Liver (tissue), 3 donors: ENCODE measurements at regions not wholly inside any gene's neighbourhood (a gene's known extent, or its start where the extent isn't known, plus 50 kb on each side); places are given as distances from the start of the nearest gene placed in this dataset.

Experiments
- CTCF ChIP-seq: fragments of 150-350 bp; IDR thresholded peaks from 2 replicates; pipeline ENCODE4 v1.5.1; 2017; ENCODE audit warnings: improper control_type of control experiment, low read depth, low read length; ENCODE audit not compliant: missing input control
- EGR1 ChIP-seq, 2 donors: IDR thresholded peaks; 2 replicates each; pipeline ENCODE4 v1.6.1; 2016 to 2018; ENCODE audit warnings: antibody characterized with exemption in 2 of 2, low read depth in 2 of 2
- GABPA ChIP-seq, 2 donors: IDR thresholded peaks in 1 of 2; conservative IDR thresholded peaks in 1 of 2; 2 replicates each; pipeline ENCODE4 v1.6.1; 2016; ENCODE audit warnings: antibody characterized with exemption in 2 of 2, mild to moderate bottlenecking in 1 of 2, moderate library complexity in 1 of 2
- HNF4A ChIP-seq, 2 donors: conservative IDR thresholded peaks; 2 replicates each; pipeline ENCODE4 v1.6.1; 2016; ENCODE audit warnings: antibody characterized with exemption in 2 of 2, mild to moderate bottlenecking in 2 of 2
- JUND ChIP-seq, 2 donors: IDR thresholded peaks; 2 replicates each; pipeline ENCODE4 v1.6.1; 2016; ENCODE audit warnings: antibody characterized with exemption in 2 of 2
- RAD21 ChIP-seq, 2 donors: IDR thresholded peaks; 2 replicates each; pipeline ENCODE4 v1.6.1; 2016; ENCODE audit warnings: antibody characterized with exemption in 2 of 2, mild to moderate bottlenecking in 2 of 2
- RXRA ChIP-seq, 2 donors: IDR thresholded peaks; 2 replicates each; pipeline ENCODE4 v1.6.1; 2017 to 2018; ENCODE audit warnings: antibody characterized with exemption in 2 of 2, mild to moderate bottlenecking in 1 of 2
- TAF1 ChIP-seq: conservative IDR thresholded peaks from 2 replicates; pipeline ENCODE4 v1.6.1; 2016; ENCODE audit warnings: antibody characterized with exemption, mild to moderate bottlenecking
- YY1 ChIP-seq: IDR thresholded peaks from 2 replicates; pipeline ENCODE4 v1.6.1; 2016; ENCODE audit warnings: antibody characterized with exemption, mild to moderate bottlenecking
- TF ChIP-seq, protein P1 (sequence below): IDR thresholded peaks from 2 replicates; pipeline ENCODE4 v1.6.1; 2016; ENCODE audit warnings: antibody characterized with exemption
- TF ChIP-seq, protein P2 (sequence below): IDR thresholded peaks from 2 replicates; pipeline ENCODE4 v1.6.1; 2016; ENCODE audit warnings: antibody characterized with exemption, mild to moderate bottlenecking
- TF ChIP-seq, protein P3 (sequence below): IDR thresholded peaks from 2 replicates; pipeline ENCODE4 v1.6.1; 2016; ENCODE audit warnings: antibody characterized with exemption
- donor health status: healthy.
- donor health status: healthy.

GRCh38 chr5:6161257-6161656 lies 217.1 kb downstream of the MED10 start:
- TF ChIP-seq, protein P1, sequence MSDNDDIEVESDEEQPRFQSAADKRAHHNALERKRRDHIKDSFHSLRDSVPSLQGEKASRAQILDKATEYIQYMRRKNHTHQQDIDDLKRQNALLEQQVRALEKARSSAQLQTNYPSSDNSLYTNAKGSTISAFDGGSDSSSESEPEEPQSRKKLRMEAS, result no peak
- TF ChIP-seq JUND (IDR thresholded peaks at IDR 0.05) (no peak), CTCF (no peak), RAD21 (IDR thresholded peaks at IDR 0.05) (no peak), HNF4A (conservative IDR thresholded peaks at IDR 0.05) (no peak), YY1 (no peak), TAF1 (no peak), EGR1 (IDR thresholded peaks at IDR 0.05; ENCODE audit: low read depth in 2 of 2) (no peak), GABPA (IDR thresholded peaks at IDR 0.05 in 1 of 2, conservative IDR thresholded peaks at IDR 0.05 in 1 of 2) (no peak), RXRA (IDR thresholded peaks at IDR 0.05) (no peak)
- TF ChIP-seq, protein P2, sequence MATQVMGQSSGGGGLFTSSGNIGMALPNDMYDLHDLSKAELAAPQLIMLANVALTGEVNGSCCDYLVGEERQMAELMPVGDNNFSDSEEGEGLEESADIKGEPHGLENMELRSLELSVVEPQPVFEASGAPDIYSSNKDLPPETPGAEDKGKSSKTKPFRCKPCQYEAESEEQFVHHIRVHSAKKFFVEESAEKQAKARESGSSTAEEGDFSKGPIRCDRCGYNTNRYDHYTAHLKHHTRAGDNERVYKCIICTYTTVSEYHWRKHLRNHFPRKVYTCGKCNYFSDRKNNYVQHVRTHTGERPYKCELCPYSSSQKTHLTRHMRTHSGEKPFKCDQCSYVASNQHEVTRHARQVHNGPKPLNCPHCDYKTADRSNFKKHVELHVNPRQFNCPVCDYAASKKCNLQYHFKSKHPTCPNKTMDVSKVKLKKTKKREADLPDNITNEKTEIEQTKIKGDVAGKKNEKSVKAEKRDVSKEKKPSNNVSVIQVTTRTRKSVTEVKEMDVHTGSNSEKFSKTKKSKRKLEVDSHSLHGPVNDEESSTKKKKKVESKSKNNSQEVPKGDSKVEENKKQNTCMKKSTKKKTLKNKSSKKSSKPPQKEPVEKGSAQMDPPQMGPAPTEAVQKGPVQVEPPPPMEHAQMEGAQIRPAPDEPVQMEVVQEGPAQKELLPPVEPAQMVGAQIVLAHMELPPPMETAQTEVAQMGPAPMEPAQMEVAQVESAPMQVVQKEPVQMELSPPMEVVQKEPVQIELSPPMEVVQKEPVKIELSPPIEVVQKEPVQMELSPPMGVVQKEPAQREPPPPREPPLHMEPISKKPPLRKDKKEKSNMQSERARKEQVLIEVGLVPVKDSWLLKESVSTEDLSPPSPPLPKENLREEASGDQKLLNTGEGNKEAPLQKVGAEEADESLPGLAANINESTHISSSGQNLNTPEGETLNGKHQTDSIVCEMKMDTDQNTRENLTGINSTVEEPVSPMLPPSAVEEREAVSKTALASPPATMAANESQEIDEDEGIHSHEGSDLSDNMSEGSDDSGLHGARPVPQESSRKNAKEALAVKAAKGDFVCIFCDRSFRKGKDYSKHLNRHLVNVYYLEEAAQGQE, result no peak
- TF ChIP-seq, protein P3, sequence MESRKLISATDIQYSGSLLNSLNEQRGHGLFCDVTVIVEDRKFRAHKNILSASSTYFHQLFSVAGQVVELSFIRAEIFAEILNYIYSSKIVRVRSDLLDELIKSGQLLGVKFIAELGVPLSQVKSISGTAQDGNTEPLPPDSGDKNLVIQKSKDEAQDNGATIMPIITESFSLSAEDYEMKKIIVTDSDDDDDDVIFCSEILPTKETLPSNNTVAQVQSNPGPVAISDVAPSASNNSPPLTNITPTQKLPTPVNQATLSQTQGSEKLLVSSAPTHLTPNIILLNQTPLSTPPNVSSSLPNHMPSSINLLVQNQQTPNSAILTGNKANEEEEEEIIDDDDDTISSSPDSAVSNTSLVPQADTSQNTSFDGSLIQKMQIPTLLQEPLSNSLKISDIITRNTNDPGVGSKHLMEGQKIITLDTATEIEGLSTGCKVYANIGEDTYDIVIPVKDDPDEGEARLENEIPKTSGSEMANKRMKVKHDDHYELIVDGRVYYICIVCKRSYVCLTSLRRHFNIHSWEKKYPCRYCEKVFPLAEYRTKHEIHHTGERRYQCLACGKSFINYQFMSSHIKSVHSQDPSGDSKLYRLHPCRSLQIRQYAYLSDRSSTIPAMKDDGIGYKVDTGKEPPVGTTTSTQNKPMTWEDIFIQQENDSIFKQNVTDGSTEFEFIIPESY, result no peak
